LHCN-M2 (cell line): ENCODE measurements at regions not wholly inside any gene's neighbourhood (a gene's known extent, or its start where the extent isn't known, plus 50 kb on each side); places are given as distances from the start of the nearest gene placed in this dataset.

ENCODE experiments used
- DNase-seq: peaks from one replicate; pipeline ENCODE4 v3.0.0-alpha.2; 2012; ENCODE audit warnings: low read depth

DNA sequence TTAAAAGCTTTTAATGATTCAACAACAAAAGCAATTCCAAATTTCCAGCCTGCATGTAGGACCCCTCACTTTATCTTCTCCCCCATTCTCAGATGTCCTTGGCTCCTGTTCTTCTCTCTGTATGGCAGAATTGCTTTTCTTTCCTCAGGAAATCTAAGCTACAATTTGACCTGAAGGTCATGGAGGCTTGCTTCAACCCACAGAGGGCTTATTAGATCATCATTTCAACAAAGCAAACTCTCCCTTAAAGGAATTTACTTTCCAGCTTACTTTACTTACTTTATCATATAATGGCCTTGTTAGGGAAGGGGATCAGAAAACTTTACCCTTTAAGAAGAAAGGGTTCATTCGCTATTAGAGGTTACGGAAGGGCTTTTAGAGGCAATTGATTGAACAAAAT, 211.5 kb downstream of the RAD51AP2 start:
- DNase-seq, result peak; percentile 50

DNA sequence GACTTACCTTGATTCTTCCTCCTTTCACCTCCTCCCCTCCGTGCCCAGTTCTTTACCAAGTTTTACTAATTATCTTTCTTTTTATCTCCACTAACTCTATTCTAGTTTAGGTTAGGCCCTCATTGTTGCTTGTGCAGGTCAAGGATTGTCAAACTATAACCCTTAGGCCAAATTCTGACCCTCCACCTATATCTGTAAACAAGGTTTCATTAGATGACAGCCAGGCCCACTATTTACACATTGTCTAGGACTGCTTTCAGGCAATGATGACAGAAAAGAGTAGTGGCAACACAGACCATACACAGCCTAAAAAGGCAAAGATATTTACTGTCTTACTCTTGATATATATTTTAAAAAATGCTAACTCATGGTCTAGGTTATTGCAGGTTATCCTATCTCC, 212.0 kb downstream of the RAD51AP2 start:
- no peak for DNase-seq

DNA sequence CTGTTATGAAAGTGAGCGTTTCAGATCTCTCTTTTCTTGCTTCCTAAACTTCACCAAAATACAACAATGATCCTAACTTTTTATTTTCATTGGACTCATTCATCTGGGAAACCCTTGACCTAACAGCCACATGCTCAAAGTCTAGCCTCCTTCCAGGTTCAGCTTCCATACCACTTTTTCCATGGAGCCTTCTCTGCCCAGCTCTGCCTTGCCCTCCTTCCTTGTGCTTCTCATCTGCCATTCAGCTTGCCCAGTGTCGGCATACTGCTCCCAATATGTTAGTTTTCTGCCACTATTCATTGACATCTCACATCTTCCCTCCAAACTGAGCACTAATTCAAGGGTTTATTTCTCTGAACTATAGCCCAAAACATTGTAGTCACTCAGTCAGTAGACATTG, 214.7 kb downstream of the RAD51AP2 start:
- peak; percentile 72 for DNase-seq

DNA sequence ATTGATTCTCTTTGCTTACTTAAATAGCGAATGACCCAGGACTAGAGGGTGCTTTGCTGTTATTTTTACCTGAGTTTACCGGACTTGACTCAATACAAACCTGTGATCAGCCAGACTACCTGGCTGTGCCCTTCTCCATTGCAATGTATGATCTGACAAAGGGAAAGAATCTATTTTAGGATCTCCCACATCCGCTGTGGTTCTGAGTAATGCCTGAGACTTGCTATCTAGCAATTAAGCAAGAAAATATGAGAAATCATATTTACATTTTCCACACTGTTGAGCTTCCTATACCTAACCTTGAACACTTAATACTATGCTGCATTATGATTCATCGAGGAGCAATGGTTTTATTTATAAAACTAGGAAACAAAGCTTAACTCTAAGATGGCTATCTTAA, 215.2 kb downstream of the RAD51AP2 start:
- peak; percentile 82 for DNase-seq

DNA sequence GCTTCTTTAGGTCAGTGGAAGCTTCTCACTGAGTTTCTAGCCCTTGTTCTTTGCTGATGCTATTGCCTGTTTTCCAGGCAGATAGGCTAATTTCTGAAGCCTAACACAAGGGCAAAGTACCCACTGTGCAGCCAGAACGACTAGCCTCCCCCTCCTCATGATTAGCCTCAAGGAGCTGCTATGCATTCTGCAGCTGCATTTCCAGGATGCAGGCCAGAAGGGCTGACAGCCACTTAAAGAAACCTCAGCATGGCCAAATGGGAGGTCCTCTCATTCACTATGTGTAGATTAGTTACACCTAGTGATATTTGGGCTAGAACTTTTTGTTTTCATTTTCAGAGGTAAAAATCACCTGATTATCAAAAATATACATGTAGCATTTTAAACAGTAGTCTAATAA, 216.0 kb downstream of the RAD51AP2 start:
- no peak for DNase-seq

DNA sequence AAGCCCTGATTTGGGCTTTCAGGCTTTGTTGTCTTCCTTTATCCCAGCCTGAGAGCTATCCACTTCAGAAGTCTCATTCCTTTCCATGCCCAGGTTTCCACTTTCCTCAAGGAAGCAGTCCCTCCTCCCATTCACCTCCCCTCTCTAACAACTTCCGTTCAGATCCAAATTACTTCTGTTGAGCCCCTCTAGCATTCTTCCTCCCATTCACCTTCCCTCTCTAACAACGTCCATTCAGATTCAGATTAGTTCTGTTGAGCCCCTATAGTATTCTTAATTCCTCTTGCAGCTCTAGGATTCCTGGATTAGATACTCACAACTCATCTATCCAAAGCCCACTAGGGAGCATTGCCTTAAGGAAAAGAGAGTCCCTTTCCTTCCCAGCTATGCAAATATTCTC, 216.8 kb downstream of the RAD51AP2 start:
- no peak for DNase-seq

DNA sequence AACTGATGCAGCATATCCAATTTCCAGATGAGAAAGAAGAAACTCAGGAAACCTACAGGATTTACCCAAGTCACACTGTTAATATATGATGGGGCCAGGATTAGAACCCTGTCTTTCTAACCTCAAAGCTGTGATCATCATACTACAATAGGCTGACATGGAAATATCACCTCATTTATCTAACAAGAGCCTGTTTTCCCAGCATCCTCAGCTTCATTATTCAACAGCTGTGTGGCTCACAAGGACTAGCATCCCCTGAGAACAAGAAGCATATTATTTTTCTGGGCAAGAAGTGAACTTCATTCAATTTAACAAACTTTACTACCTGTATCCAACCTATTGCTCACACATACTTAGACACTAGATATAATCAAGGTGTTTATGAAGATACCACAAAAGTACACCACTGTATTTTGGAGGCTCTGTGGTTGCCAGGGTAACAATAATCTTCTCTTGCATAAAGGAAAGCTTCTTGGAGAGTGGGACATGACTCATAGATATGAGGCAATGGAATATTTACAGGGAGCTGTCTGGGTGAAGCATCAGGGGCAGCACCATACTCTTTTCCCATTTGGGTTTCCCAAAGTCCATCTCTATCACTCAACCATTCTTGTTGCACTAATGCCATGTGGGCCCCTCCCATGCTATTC, 218.2 kb downstream of the RAD51AP2 start:
- DNase-seq, result peak; percentile 91

DNA sequence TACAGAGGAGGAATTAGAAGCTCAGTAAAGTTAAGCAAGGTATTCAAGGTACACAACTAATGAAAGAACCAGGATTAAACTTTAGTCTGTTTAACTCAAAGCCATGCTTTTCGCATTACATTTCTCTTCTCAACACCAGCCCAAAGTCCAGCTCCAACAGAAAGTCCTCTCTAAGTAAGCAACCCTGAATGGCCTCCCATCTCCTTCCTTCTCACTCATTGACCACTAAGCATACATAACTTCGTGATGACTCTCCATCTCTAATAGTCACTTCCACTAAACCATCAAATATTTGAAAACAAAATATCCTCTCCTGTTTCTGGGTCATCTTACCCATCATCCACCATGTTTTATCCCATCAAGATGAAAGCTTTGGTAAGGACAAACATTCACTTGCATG, 219.8 kb downstream of the RAD51AP2 start:
- no peak for DNase-seq

DNA sequence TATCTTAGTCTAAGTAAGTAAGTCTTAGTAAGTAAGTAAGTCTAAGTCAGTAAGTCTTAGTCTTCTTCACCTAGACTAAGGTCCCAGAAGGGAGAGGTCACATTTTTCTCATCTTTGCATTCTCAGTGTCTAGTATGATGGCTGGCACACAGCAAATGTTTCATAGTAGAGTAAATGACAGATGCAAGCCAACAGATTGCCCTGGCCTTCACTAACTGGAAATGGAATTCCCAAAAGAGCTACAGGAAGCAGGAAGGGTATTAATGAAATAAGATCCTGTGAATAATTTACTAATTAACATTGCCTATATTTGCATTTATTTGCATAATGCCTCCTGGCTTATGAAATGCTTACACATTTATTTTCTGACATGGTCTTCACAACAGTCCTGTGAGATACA, 221.6 kb downstream of the RAD51AP2 start:
- no peak for DNase-seq

DNA sequence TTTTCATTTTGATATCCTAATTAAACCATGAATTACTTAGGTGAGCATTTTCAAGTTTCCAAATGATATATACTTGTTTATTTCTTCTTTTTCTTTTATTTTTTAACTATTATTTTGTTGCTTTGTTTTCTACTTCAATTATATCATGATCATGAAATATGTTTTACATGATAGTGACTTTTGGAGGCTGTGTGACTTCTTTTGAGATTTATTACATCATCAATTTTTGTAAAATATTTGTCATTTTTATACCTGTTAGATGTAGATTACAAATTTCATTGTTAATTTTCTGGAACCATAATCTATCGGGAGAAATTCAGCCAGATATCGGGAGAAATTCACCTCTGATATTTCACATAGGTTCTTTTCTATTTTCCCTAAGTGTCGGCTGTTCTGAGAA, 228.6 kb downstream of the RAD51AP2 start:
- no peak for DNase-seq

DNA sequence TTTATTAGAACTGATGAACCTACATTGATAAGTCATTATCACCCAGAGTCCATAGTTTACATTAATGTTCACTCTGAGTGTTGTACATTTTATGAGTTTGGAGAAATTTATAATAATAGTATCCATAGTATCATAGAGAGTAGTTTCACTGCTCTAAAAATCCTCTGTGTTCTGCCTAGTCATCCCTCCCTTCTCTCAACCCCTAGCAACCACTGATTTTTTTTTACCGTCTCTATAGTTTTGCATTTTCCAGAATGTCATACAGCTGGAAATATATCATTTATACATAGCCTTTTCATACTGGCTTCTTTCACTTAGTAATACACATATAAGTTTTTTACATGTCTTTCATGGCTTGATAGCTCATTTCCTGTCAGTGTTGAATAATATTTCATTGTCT, 231.1 kb downstream of the RAD51AP2 start:
- no peak for DNase-seq

DNA sequence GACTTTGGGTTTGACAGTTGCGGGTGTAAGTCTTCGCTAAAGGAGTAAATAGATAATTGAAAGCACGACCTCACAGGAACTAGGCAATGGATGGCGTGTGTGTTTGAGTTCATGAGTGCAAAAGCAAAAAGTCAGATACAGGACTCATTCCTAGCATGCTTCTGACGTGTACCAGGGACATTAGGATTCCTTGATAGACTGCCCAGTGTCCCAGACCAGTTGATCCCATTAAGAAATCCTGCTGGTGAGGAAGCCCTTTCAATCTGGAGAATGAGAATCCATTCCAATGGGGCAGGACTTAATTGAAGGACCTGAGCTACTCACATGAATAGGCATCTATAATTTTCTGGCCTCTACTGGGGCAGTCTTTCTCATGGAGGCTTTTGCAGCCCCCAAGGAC, 235.4 kb downstream of the RAD51AP2 start:
- no peak for DNase-seq

DNA sequence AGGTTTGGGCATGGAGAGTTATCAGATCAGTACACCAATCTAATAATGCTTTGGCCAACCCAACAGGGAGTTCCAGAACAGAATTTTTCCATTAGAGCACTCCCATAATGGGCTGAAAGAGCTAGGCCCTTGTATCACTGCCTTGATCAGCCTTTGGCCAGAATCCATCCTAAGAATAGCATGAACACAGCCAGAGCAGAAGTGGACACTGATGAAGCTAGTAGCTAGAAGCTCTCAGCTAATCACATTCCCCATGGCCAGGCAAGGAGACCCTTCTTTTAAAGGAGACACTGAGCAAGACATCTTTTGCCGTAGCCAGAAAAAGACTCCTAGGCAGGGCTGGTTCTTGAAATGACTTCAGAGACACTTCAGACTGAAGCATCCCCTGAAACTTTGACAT, 236.0 kb downstream of the RAD51AP2 start:
- no peak for DNase-seq

DNA sequence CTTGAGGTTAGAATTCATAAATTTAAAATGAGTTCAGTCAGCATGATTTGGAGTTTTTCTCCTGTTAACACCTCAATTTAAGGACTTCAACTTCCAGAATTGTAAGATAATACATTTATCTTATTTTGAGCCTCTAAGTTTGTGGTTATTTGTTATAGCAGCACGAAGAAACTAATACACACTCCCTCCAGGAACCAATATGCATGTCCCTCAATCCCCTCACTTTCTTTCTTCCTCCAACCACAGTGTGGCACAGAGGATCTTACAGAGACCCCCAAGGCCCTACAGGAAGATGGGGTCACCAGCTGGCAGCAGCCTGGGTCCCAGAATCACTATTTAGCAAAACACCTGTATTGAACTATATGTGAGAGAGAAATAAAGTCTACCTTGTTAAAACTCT, 242.0 kb downstream of the RAD51AP2 start:
- DNase-seq, result no peak

DNA sequence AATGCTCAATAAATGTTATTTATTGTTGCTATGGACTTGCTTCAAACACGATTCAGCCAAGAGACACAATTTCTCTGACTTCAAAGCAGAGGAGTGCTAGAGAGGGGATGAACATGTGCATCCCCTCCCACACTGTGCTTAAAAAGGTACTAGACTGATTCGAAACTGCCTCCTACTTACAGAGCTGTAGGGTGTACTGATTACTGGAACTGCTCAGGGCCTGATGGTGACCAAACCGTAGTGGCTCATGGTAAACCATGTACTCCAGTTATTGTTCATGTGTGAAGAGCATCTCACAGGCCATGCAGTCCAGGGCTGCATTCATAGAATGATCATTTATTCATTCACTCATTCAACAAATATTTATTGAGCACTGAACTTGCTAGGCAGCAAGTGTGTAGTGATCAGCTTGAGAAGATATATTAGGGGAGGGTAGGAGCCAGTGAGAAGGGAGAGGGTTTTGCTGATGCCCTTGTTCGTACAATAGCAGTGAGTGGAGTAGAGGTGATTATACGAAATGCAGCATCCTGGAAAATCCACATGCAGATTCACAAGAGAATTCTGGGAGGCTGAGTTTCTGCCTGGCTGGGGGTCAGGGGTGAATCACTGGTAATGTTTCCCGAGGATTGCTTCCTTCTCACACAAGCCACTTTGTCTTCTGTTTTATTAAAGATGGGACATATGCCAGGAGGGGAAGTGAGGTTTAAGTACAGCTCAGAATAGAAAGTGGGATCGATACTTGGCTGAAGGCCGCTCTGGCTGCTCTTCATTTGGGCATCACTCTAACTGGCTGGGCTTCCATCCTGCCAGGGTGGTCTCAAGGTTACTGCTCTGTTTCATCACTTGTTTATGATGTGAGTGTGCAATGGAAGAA, 245.4 kb downstream of the RAD51AP2 start:
- no peak for DNase-seq

DNA sequence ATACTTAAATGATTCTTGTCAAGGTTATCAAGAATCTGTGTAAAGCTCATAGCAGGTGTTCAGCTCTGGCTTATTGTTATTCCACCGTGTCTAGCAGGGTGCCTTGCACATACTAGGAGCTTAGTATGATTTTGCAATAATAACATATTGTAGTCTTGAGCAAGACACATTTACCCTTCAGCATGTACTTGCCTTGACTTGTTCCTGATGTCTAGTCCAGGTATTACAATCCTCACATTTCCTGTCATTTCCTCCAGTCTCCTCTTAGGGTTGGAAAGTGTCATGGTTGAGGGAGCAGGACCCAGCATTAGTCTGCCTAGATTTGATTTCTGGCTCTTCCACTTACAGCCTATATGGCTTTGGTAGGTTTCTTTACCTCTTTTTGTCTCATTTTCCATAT, 246.1 kb downstream of the RAD51AP2 start:
- no peak for DNase-seq

DNA sequence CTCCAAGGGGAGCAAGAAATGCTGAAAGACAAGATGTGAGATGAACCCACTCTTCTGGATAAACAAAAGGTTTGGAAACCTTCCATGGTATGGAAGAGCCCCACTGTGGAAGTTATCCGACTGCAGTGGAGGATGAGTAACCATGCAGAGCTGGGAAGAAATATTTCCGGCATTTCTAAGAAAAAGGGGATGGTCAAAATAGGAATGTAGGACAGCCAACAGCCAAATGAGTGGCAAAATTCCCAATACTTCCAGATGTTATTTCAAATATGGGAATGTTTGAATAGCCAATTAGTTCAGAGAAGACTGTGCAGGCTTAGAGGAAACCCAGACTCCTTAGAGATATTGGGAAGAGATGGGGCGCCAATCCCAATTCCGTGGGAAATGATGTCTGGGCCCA, 246.8 kb downstream of the RAD51AP2 start:
- DNase-seq, result peak; percentile 20

DNA sequence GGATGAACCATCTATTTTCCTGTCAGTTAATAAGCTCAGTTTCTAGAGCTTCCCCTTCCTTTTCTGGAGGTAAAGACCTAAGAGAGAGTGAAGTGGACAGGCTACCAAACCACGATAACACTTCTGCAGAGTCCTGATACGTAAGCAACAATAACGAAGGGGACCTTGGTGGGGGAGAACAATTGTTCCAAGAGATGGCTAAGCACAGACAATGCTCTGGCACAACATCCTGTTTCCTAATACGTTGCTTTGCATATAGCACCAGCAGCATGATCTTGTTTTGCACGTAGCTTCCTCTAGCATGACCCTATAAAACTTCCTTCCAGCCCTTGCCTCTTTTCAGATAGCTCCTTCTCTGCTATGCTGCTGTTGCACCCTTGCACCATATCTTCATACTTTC, 247.3 kb downstream of the RAD51AP2 start:
- no peak for DNase-seq

DNA sequence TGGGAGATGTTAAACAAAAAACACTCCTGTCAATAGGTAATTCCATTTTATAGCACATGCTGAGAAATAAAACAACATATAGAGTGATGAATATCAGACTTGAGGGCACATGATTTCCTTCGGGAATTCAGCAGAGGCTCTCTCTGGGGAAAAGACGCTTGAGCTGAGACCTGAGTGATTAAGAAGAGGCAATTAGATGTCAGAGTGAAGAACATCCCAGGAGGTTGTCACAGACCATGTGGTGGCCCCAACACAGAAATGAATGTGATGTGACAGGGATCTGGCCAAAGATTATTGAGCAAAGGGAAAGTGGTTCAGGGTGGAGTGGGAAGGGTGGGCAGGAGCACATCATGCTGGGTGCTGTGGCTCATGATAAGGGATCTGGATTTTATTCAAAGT, 254.7 kb downstream of the RAD51AP2 start:
- DNase-seq, result no peak

DNA sequence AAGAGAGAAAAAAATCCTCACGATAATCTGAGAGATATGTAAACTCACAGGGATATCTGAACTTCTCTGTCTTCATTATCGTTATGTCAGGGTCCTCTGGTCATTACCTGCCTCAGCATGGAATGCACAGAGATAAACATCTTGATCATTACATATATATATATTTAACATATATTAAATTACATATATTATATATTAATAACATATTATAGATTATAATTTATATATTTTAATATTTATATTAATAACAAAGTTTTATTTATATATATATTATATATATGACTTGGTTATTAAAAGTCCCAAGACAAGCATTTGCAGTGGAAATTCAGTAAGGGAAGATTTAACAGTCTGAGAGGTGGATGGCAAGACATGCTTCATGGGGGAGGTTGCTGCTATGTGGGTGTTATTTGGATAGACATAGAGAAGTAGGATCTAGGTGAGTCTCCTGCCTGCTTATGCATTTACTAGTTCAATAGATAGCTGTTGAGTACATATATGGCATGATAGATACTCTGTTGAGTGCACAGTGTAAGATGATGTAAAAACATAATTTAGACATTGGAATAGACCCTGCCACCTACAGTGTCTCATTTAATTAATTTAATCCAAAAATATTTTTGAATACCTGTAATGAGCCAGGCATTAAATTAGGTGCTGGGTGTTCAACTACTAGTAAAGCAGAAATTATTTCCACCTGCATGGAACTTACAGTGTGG, 255.2 kb downstream of the RAD51AP2 start:
- DNase-seq, result no peak

DNA sequence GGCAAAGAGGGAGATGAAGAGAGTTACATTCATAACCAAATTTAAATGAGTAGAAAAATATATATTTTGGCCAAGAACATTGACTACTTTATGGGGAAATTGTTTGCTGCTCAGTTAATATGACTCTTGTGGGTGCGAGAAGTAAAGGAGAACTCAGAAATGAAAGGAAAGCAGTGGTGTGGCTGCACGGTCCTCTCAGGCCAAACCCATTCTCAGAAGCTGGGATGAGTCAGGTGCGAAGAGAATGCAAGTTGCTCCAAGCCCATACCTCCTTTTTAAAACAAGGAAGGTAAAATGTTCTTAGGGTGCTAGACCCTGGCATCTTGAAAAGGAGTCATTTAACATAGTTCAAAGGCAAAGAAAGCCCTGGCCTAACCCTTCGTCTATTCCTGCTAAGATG, 258.6 kb downstream of the RAD51AP2 start:
- no peak for DNase-seq

DNA sequence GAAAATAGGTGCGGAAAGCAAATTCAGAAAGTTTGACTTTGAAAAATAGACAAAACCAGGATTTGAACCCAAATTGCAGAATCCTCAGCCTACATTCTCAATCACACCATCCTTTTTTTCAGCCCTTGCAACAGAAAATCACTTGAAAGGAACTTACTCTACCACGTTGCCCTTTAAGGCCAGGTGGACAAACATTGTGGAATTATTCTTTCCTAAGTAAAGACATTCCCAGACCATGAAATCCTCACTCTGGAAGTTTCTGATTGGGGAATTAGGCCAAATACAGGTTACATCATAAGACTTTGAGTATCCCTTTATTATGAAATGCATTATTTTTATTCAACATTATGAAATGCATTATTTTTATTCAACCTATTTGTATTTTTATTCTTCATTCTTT, 259.4 kb downstream of the RAD51AP2 start:
- DNase-seq, result peak; percentile 23
